OCI-LY1 (cell line): ENCODE measurements at regions not wholly inside any gene's neighbourhood (a gene's known extent, or its start where the extent isn't known, plus 50 kb on each side); places are given as distances from the start of the nearest gene placed in this dataset.
"Not testable (repeated sequence)": the region's sequence is repeated elsewhere in the genome, so short reads cannot be mapped to it uniquely, and the experiment has no call there.

Experiments
- H2AFZ ChIP-seq: fragments of 200-600 bp; sonication (generic), shearing (Covaris generic); 2 replicates; pipeline ENCODE4 v1.6.0; 2014; ENCODE audit warnings: antibody characterized with exemption, mild to moderate bottlenecking, low read length
- H3F3A ChIP-seq: fragments of 200-600 bp; sonication (generic), shearing (Covaris generic); 2 replicates; pipeline ENCODE4 v1.6.0; 2014; ENCODE audit warnings: mild to moderate bottlenecking, antibody characterized with exemption, low read length, moderate library complexity; ENCODE audit not compliant: insufficient read depth
- H3K27ac ChIP-seq: fragments of 200-600 bp; sonication (generic); 2 replicates; pipeline ENCODE4 v1.5.1; 2014; ENCODE audit warnings: low read length, mixed run types, mild to moderate bottlenecking, low read depth; ENCODE audit not compliant: poor library complexity, severe bottlenecking
- H3K27me3 ChIP-seq: fragments of 200-600 bp; sonication (generic); 2 replicates; pipeline ENCODE4 v1.6.0; 2014; ENCODE audit warnings: antibody characterized with exemption, mild to moderate bottlenecking, low read length, moderate library complexity; ENCODE audit not compliant: insufficient read depth
- H3K36me3 ChIP-seq: fragments of 200-600 bp; sonication (generic); 2 replicates; pipeline ENCODE4 v1.6.1; 2014; ENCODE audit warnings: mild to moderate bottlenecking, antibody characterized with exemption, low read length, moderate library complexity, mixed read lengths; ENCODE audit not compliant: insufficient read depth
- H3K4me1 ChIP-seq: fragments of 200-600 bp; sonication (generic); 2 replicates; pipeline ENCODE4 v1.5.1; 2014; ENCODE audit warnings: mild to moderate bottlenecking, low read length, moderate library complexity; ENCODE audit not compliant: insufficient read depth, severe bottlenecking
- H3K4me2 ChIP-seq: fragments of 200-600 bp; sonication (generic), shearing (Covaris generic); 2 replicates; pipeline ENCODE4 v1.6.1; 2014; ENCODE audit warnings: low read length
- H3K4me3 ChIP-seq: fragments of 200-600 bp; sonication (generic); 2 replicates; pipeline ENCODE4 v1.5.1; 2014; ENCODE audit warnings: low read length, low read depth, mild to moderate bottlenecking, mixed read lengths; ENCODE audit not compliant: poor library complexity, severe bottlenecking
- H3K79me2 ChIP-seq: fragments of 200-600 bp; shearing (Covaris generic); 2 replicates; pipeline ENCODE4 v1.6.1; 2016; ENCODE audit warnings: mixed run types, low read length, mixed read lengths; ENCODE audit not compliant: insufficient read depth
- H3K9ac ChIP-seq: fragments of 200-600 bp; sonication (generic), shearing (Covaris generic); 2 replicates; pipeline ENCODE4 v1.6.1; 2014; ENCODE audit warnings: mild to moderate bottlenecking, low read length, mixed read lengths
- H3K9me2 ChIP-seq: fragments of 200-600 bp; sonication (generic), shearing (Covaris generic); 2 replicates; pipeline ENCODE4 v1.6.1; 2014; ENCODE audit warnings: low read depth, mild to moderate bottlenecking, low read length, mixed read lengths
- H3K9me3 ChIP-seq: fragments of 200-600 bp; shearing (Covaris generic); 2 replicates; pipeline ENCODE4 v1.6.1; 2014; ENCODE audit warnings: low read length, mixed read lengths
- H4K20me1 ChIP-seq: fragments of 200-600 bp; sonication (generic), shearing (Covaris generic); 2 replicates; pipeline ENCODE4 v1.6.0; 2016; ENCODE audit warnings: mild to moderate bottlenecking, low read length; ENCODE audit not compliant: insufficient read depth
- CTCF ChIP-seq: fragments of 200-600 bp; sonication (generic), shearing (Covaris generic); IDR thresholded peaks from 2 replicates; pipeline ENCODE4 v1.5.1; 2017; ENCODE audit warnings: mild to moderate bottlenecking, antibody characterized with exemption, low read length, moderate library complexity, mixed read lengths
- EZH2 ChIP-seq: fragments of 200-600 bp; sonication (generic), shearing (Covaris generic); IDR thresholded peaks from 2 replicates; pipeline ENCODE4 v1.8.0; 2017; ENCODE audit warnings: borderline replicate concordance, mixed run types, mild to moderate bottlenecking, antibody characterized with exemption, low read length, moderate library complexity, mixed read lengths

GRCh38 chr12:20089077-20089476 lies 279.3 kb upstream of the PDE3A start:
- TF ChIP-seq CTCF (no peak), EZH2 (no peak)
- H3K9ac ChIP-seq, result no peak overlapping the region
- H4K20me1 ChIP-seq, result no peaks in the 10 kb centered on the region
- H3K79me2 ChIP-seq, result no peaks in the 10 kb centered on the region
- H3K4me3 ChIP-seq, result no peak overlapping the region
- no peak overlapping the region for H3K27ac ChIP-seq
- H3K9me2 ChIP-seq, result no peaks in the 10 kb centered on the region
- H3K9me3 ChIP-seq, result no peaks in the 10 kb centered on the region
- H3F3A ChIP-seq, result no peaks in the 10 kb centered on the region
- H3K4me2 ChIP-seq, result no peak overlapping the region
- no peaks in the 10 kb centered on the region for H3K36me3 ChIP-seq
- H2AFZ ChIP-seq, result no peak overlapping the region
- H3K4me1 ChIP-seq, result no peaks in the 10 kb centered on the region
- no peaks in the 10 kb centered on the region for H3K27me3 ChIP-seq

GRCh38 chr12:20093190-20093810 lies 275.0 kb upstream of the PDE3A start:
- not testable (repeated sequence) for H3K27ac ChIP-seq, H3F3A ChIP-seq, H3K4me2 ChIP-seq, H3K4me3 ChIP-seq, H3K27me3 ChIP-seq, H3K79me2 ChIP-seq, H3K9me2 ChIP-seq, H4K20me1 ChIP-seq, H3K36me3 ChIP-seq, H2AFZ ChIP-seq, H3K9me3 ChIP-seq, H3K4me1 ChIP-seq, H3K9ac ChIP-seq

GRCh38 chr12:20096430-20096829 lies 271.9 kb upstream of the PDE3A start:
- no peak overlapping the region for H3K27ac ChIP-seq
- TF ChIP-seq CTCF (no peak), EZH2 (no peak)
- no peaks in the 10 kb centered on the region for H3K79me2 ChIP-seq
- no peaks in the 10 kb centered on the region for H3K27me3 ChIP-seq
- H3K4me1 ChIP-seq, result no peaks in the 10 kb centered on the region
- H3K9me2 ChIP-seq, result no peaks in the 10 kb centered on the region
- no peaks in the 10 kb centered on the region for H3K36me3 ChIP-seq
- no peak overlapping the region for H3K4me3 ChIP-seq
- no peak overlapping the region for H3K4me2 ChIP-seq
- H2AFZ ChIP-seq, result no peak overlapping the region
- no peaks in the 10 kb centered on the region for H4K20me1 ChIP-seq
- no peaks in the 10 kb centered on the region for H3K9me3 ChIP-seq
- no peak overlapping the region for H3K9ac ChIP-seq
- H3F3A ChIP-seq, result no peaks in the 10 kb centered on the region

- no peaks in the 10 kb centered on the region for H3K36me3 ChIP-seq
- H4K20me1 ChIP-seq, result no peaks in the 10 kb centered on the region
- H3K9ac ChIP-seq, result no peak overlapping the region
- H3K27ac ChIP-seq, result no peak overlapping the region
- no peaks in the 10 kb centered on the region for H3K4me1 ChIP-seq
- TF ChIP-seq CTCF, result no peak
- TF ChIP-seq EZH2, result no peak
- H3K9me2 ChIP-seq, result no peaks in the 10 kb centered on the region
- no peak overlapping the region for H2AFZ ChIP-seq
- H3K4me2 ChIP-seq, result no peak overlapping the region
- no peaks in the 10 kb centered on the region for H3F3A ChIP-seq
- no peaks in the 10 kb centered on the region for H3K9me3 ChIP-seq
- no peak overlapping the region for H3K4me3 ChIP-seq
- no peaks in the 10 kb centered on the region for H3K79me2 ChIP-seq
- no peaks in the 10 kb centered on the region for H3K27me3 ChIP-seq
These were observed 270.7 kb upstream of the PDE3A start for GRCh38 chr12:20097626-20098025.
